ENCODE measurements at regions not wholly inside any gene's neighbourhood (a gene's known extent, or its start where the extent isn't known, plus 50 kb on each side); places are given as distances from the start of the nearest gene placed in this dataset.

DNA sequence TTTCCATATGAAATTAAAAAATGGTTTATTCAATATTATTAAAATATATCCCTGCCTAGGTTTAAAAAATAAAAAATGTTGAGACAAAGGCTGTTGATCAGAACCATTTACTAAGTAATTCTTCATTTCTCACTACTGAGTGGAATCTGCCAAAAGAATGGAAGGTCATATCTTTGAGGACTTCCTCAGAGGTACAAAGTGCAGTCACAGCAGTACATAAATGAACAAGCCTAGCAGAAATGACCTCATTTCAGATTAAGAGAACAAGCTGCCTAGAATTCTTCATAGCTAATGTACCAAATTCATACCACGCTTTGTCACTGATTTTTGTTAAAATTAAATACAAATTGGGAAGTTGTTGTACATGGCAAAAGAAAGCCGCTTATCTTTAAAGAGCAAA is 318.9 kb upstream of the TFPI start:
- Histone ChIP-seq H3K14ac (replicated peaks; ENCODE audit: low read depth, low read length) (no peak overlapping the region), H2BK120ac (ENCODE audit: low read depth, low read length) (no peak overlapping the region), H3K4ac (ENCODE audit: low read depth, low read length) (no peak overlapping the region), H2AK5ac (ENCODE audit: low read depth, low read length) (no peak overlapping the region), H3K9me3 (ENCODE audit: control insufficient read depth, insufficient read depth, low read length) (no peaks in the 10 kb centered on the region), H3K56ac (ENCODE audit: extremely low read depth, insufficient read depth, low read length) (no peak overlapping the region), H2AFZ (replicated peaks; ENCODE audit: low read length, poor library complexity) (no peak overlapping the region), H3K27ac (ENCODE audit: insufficient read depth, low read length) (no peak overlapping the region), H3K4me1 (ENCODE audit: control insufficient read depth, insufficient read depth, low read length) (no peaks in the 10 kb centered on the region), H3K36me3 (ENCODE audit: control insufficient read depth, insufficient read depth, low read length) (no peaks in the 10 kb centered on the region), H4K8ac (ENCODE audit: low read depth in 2 of 2, low read length in 2 of 2) (no peak overlapping the region), H3K4me2 (ENCODE audit: low read depth, low read length) (no peak overlapping the region), H3K27me3 (ENCODE audit: control insufficient read depth, insufficient read depth, low read length) (no peaks in the 10 kb centered on the region; the same call in 1 of the 2 replicates), H3K79me1 (ENCODE audit: low read depth in 1 of 2, low read length in 2 of 2) (no peaks in the 10 kb centered on the region), H3K18ac (ENCODE audit: low read depth, low read length) (no peak overlapping the region), H2BK20ac (ENCODE audit: low read depth, low read length) (no peak overlapping the region), H3K9ac (ENCODE audit: low read depth, low read length) (no peak overlapping the region), H2BK15ac (ENCODE audit: low read depth, low read length) (no peak overlapping the region), H3K23ac (ENCODE audit: low read depth, low read length) (no peak overlapping the region), H3K4me3 (ENCODE audit: insufficient read depth, low read depth, low read length) (no peak overlapping the region), H2BK5ac (ENCODE audit: low read depth, low read length, poor library complexity, severe bottlenecking) (no peak overlapping the region), H4K91ac (ENCODE audit: insufficient read depth, low read depth, low read length) (no peak overlapping the region), H3K9me1 (ENCODE audit: insufficient read depth, low read length) (no peaks in the 10 kb centered on the region), H4K20me1 (ENCODE audit: insufficient read depth, low read length) (no peaks in the 10 kb centered on the region), H4K5ac (ENCODE audit: low read depth, low read length) (no peak overlapping the region), H2AK9ac (replicated peaks; ENCODE audit: low read depth, low read length, poor library complexity) (no peak overlapping the region)
- ChIA-PET CTCF (no interaction called here), POLR2A (ENCODE audit: unreplicated experiment) (no interaction called here)
- intact Hi-C loops (cut with micrococcal nuclease) (no loop called here), in situ Hi-C loops (cut with MboI; ENCODE audit: low sequenced_read_pairs) (no loop called here), dilution Hi-C loops (cut with HindIII; ENCODE audit: low sequenced_read_pairs, unreplicated experiment) (no loop called here)
- ATAC-seq (ENCODE audit: low read depth) (no peak), DNase-seq (no peak)
- no TSS peak for BruUV-seq (replicated peaks)
- WGBS, 2 experiments (ENCODE audit: extremely low coverage in 2 of 2, insufficient read length in 1 of 2): no CpG with 5 or more reads among the region's 2 CpGs
- TF ChIP-seq, protein P1, sequence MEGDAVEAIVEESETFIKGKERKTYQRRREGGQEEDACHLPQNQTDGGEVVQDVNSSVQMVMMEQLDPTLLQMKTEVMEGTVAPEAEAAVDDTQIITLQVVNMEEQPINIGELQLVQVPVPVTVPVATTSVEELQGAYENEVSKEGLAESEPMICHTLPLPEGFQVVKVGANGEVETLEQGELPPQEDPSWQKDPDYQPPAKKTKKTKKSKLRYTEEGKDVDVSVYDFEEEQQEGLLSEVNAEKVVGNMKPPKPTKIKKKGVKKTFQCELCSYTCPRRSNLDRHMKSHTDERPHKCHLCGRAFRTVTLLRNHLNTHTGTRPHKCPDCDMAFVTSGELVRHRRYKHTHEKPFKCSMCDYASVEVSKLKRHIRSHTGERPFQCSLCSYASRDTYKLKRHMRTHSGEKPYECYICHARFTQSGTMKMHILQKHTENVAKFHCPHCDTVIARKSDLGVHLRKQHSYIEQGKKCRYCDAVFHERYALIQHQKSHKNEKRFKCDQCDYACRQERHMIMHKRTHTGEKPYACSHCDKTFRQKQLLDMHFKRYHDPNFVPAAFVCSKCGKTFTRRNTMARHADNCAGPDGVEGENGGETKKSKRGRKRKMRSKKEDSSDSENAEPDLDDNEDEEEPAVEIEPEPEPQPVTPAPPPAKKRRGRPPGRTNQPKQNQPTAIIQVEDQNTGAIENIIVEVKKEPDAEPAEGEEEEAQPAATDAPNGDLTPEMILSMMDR (conservative IDR thresholded peaks at IDR 0.05; ENCODE audit: low read depth, low read length): no peak
